ENCODE measurements at regions not wholly inside any gene's neighbourhood (a gene's known extent, or its start where the extent isn't known, plus 50 kb on each side); places are given as distances from the start of the nearest gene placed in this dataset.

DNA sequence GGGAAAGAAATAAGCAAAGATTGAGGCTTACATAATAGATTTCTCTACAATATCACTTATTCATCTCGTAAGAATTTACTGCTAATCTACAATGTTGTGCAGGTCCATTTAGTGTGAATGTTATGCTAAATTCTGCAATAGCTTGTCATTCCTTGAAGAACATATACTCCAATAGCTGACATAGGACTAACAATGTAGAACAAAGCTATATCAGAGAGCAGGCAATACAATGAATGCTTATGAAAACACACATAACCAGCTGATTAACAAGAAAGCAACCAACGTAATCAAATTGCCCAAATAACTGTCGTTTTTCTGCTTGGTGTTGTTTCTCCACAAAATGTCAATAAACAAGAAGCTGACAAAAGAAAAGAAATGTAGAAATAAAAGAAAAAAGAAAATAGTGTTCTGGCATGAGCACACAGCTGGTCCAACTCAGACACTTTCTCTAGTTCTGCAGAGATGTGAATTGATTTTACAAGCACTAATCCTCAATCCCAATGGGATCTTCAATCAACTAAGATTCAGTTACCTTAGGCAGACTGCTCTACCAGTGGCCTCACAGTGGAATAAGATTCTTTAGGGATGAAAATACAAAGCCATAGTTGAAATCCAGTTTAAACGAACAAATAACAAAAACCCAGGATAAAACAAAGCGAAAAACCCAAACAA lies 1024.7 kb upstream of the PIK3C3 start:
- no peaks in the 10 kb centered on the region for H3K36me3 ChIP-seq
- intact Hi-C loops (cut with DNase I), result no loop called here
- H3K9me3 ChIP-seq, result no peaks in the 10 kb centered on the region

DNA sequence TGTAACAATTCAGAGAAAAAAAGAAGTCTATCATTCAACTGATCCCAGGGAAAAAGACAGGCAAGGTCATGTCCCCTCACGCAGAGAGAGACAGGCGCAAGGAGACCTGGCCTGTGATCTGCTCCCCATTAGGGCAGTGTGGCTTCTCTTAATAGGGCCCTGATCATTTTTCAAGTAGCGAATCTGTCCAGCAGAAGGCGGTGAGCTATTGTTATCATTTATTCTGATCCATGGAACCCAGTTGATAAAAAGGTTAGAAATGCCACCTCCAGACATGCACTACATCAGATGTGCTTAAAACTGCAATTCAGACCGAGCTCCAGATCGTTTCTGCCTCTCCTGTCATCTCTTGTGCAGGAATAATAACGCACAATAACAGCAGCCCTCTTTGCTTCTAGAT lies 1025.6 kb upstream of the PIK3C3 start:
- intact Hi-C loops (cut with DNase I), result no loop called here
- H3K36me3 ChIP-seq, result no peaks in the 10 kb centered on the region
- DNase-seq (no peak), ATAC-seq (no peak)
- no peaks in the 10 kb centered on the region for H3K4me1 ChIP-seq
- TF ChIP-seq, protein P1, sequence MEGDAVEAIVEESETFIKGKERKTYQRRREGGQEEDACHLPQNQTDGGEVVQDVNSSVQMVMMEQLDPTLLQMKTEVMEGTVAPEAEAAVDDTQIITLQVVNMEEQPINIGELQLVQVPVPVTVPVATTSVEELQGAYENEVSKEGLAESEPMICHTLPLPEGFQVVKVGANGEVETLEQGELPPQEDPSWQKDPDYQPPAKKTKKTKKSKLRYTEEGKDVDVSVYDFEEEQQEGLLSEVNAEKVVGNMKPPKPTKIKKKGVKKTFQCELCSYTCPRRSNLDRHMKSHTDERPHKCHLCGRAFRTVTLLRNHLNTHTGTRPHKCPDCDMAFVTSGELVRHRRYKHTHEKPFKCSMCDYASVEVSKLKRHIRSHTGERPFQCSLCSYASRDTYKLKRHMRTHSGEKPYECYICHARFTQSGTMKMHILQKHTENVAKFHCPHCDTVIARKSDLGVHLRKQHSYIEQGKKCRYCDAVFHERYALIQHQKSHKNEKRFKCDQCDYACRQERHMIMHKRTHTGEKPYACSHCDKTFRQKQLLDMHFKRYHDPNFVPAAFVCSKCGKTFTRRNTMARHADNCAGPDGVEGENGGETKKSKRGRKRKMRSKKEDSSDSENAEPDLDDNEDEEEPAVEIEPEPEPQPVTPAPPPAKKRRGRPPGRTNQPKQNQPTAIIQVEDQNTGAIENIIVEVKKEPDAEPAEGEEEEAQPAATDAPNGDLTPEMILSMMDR (IDR thresholded peaks at IDR 0.05), result no peak
- no peaks in the 10 kb centered on the region for H3K9me3 ChIP-seq
- H3K4me3 ChIP-seq, result no peak overlapping the region
- H3K27ac ChIP-seq, result no peak overlapping the region
- no peaks in the 10 kb centered on the region for H3K27me3 ChIP-seq (ENCODE audit: low read depth)

More for the DNA sequence above, 1024.7 kb upstream of the PIK3C3 start:
- DNase-seq, result no peak
- H3K4me1 ChIP-seq, result no peaks in the 10 kb centered on the region
- no peak overlapping the region for H3K4me3 ChIP-seq
- no peak for ATAC-seq
- TF ChIP-seq, protein P1 (IDR thresholded peaks at IDR 0.05), result no peak
- H3K27ac ChIP-seq, result no peak overlapping the region
- H3K27me3 ChIP-seq (ENCODE audit: low read depth), result no peaks in the 10 kb centered on the region

DNA sequence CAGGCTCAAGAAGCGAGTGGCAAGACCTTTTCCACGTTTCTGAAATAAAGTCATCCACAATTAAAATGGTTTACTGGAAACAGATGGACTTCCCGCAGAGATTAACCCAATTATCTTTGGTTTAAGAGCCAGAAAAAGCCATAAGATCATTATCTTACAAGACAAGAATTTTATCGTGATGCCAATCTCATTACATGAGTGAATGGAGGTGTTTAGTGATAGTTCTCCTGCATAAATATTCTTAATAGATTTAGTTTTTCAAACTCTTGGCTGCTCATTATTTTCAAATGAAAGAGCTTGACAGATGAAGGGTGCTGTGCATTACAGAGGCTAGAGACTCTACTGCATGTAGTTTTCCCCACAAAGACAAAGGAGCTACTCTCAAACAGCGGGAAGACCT lies 1028.4 kb upstream of the PIK3C3 start:
- DNase-seq (no peak), ATAC-seq (no peak)
- H3K27ac ChIP-seq, result no peak overlapping the region
- H3K4me3 ChIP-seq, result no peak overlapping the region
- H3K4me1 ChIP-seq, result no peaks in the 10 kb centered on the region
- H3K9me3 ChIP-seq, result no peaks in the 10 kb centered on the region
- no peaks in the 10 kb centered on the region for H3K36me3 ChIP-seq
- intact Hi-C loops (cut with DNase I), result no loop called here
- TF ChIP-seq, protein P1 (IDR thresholded peaks at IDR 0.05), result no peak
- H3K27me3 ChIP-seq (ENCODE audit: low read depth), result no peaks in the 10 kb centered on the region

DNA sequence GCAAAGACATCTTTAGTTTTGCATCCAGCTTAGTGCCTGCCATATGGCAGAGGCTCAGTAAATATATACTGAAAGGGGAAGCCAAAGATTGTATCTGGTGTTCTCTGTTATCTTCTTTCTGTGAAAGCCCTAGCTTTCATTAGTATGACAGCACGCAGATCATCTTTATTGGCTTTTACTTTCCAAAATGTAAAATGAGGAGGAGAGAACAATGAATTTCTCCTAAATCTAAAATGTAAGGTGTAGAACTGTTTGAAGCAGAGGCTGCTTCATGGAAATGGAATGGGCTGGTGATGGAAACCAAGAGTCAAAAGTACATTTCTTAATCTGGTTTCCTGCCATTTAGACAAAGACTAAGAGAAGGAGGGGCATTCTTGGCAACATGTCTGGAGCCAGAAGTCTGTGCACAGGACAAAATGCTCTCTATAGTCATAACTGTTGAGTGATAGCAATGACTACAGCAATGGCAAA lies 1029.9 kb upstream of the PIK3C3 start:
- Histone ChIP-seq H3K4me3 (no peak overlapping the region), H3K27ac (no peak overlapping the region), H3K9me3 (no peaks in the 10 kb centered on the region), H3K4me1 (no peaks in the 10 kb centered on the region), H3K36me3 (no peaks in the 10 kb centered on the region), H3K27me3 (ENCODE audit: low read depth) (no peaks in the 10 kb centered on the region)
- DNase-seq, result no peak
- TF ChIP-seq, protein P1 (IDR thresholded peaks at IDR 0.05), result no peak
- intact Hi-C loops (cut with DNase I), result no loop called here
- no peak for ATAC-seq

DNA sequence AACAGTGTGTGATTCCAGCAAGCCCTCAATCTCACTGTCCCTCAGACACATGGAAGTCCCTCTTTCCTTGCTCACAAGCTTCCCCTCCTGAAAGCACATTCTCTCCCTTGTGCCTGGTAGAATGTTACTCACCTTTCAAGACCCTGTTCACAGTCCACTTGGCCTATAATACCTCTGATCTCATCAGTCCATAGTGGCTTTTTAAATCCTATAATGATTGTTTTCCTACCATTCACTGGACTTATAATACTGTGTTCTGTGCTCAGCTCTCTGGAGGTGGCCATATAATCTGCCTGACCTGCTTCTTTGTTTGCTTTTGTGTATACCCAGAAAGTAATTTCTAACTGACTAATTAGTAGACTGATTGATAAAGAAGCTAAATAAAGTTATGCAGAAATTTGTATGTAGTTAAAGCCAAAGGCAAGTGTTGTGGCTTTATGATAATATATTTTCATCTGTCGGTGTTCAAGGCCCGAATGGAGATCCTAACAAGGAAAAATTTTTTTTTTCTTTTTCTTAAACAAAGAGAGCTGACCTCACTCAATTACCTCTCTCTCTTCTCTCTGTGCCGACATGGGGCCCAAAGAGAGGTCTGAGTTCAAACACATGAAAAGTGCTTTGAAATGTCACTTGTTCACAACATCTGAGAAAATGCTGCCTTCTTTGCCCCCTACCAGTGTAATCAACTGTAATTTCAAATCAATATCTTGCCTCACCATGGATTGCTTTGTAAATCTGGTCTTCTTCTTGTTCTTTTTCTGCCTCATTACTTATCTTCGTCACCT lies 1033.0 kb upstream of the PIK3C3 start:
- no peaks in the 10 kb centered on the region for H3K4me1 ChIP-seq
- no peaks in the 10 kb centered on the region for H3K27me3 ChIP-seq (ENCODE audit: low read depth)
- DNase-seq (no peak), ATAC-seq (no peak)
- H3K4me3 ChIP-seq, result no peak overlapping the region
- no peaks in the 10 kb centered on the region for H3K36me3 ChIP-seq
- TF ChIP-seq, protein P1 (IDR thresholded peaks at IDR 0.05), result no peak
- no peak overlapping the region for H3K27ac ChIP-seq
- intact Hi-C loops (cut with DNase I), result no loop called here
- no peaks in the 10 kb centered on the region for H3K9me3 ChIP-seq
